HG03135 (cell line): ENCODE measurements at regions not wholly inside any gene's neighbourhood (a gene's known extent, or its start where the extent isn't known, plus 50 kb on each side); places are given as distances from the start of the nearest gene placed in this dataset.
"Not testable (repeated sequence)": the region's sequence is repeated elsewhere in the genome, so short reads cannot be mapped to it uniquely, and the experiment has no call there.

Experiments used
- ATAC-seq: cut with Tn5 transposase; IDR thresholded peaks from one replicate; pipeline ENCODE4 v1.9.1; 2021; ENCODE audit warnings: mild to moderate bottlenecking, moderate library complexity; ENCODE audit not compliant: unreplicated experiment

DNA sequence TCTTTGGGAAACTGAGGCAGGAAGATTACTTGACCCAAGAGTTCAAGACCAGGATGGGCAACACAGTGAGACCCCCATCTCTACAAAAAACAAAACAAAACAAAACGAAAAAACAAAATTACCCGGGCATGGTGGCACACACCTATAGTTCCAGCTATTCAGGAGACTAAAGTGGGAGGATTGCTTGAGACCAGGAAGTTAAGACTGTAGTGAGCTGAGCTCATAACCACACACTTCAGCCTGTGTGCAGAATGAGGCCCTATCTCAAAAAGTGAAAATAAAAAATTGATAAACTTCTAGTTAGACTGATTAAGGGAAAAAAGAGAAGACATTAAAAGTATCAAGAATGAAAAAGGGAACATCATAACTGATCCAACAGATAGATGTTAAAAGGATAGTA is 154.0 kb downstream of the RHOU start:
- ATAC-seq, result no peak

DNA sequence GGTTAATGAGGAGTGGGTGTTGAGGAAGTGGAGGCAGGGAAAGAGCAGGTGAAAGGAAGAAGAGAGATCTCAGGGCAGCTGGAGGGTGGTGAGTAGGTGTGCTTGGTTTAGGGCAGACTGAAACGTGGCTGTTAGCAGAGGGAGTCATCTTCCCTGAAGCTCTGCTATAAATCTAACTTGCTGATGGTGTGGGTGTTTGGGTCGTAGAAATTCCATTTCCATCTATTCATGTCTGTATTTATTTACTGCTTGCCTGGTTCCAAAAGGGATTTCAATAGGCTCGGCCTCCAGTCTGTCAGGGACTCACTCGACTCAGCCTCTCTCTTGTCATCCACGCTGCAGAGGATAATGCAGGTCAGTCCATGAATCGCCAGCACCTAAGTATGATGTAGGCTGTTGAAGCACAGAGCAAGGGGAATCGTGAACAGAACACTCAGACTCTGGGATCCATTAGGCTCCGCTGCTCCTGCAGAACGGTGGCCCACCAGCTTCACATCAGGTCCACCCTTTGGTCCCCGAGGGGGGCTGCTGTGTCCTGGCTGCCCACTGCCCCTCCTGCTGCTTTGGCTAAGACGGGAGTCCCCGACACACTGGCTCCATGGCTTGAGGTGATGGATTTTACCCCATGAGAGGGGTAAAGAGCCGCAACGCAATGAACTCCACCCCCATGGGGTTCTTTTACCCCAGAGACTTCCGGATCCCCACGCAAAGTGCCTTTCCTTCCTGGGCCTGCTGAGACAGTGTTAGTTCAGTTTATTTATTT is 156.2 kb downstream of the RHOU start:
- ATAC-seq, result no peak

- not testable (repeated sequence) for ATAC-seq
Measured at GRCh38 chr1:228892200-228892599, 156.9 kb downstream of the RHOU start.

GRCh38 chr1:228894442-228894989 is 159.2 kb downstream of the RHOU start:
- no peak for ATAC-seq

- no peak for ATAC-seq
Measured at GRCh38 chr1:228897901-228898300, 162.6 kb downstream of the RHOU start.

DNA sequence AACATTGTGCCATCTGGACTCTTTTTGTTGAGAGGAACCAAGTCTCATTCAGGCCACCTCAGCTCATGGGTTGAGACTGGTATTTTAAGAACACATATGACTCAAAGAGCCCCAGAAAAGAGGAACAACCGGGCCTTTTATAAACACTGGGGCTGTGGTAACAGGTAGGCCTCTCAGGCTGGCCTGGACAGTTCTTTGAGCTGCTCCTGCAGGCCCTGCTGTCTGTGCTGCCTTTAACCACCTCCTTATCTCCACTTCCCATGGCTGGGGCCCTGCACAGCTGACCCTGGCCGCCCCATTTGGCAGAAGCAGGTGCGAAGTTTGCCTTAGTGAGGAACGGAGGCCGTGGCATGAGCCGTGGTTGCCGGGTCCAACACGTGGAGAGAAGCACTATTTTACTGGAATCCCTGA is 163.3 kb downstream of the RHOU start:
- peak; percentile 77 for ATAC-seq

DNA sequence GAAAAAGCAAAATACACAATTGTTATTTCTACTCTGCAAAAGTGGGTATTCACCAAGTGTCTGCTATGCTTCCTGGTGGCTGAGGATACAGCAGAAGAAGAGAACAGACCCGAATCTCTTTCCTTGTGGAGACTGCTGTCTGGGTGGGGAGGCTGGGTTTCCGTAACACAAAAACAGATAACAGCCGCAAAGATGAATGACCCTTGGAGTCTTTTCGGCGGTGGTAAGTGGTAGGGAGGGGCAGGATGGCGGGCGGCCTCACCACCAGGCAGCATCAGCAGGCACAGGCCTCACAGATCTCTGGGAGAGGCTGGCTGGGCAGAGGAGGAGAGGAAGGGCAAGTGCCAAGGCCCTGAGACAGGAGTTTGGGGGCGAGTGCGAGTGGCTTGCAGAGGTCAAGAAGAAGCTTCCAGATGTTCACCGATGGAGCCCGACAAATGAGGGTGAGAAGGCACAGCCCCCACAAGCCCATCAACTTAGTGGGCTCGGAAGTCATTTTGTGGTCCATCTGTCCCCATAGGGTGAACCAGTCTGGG is 164.2 kb downstream of the RHOU start:
- no peak for ATAC-seq

DNA sequence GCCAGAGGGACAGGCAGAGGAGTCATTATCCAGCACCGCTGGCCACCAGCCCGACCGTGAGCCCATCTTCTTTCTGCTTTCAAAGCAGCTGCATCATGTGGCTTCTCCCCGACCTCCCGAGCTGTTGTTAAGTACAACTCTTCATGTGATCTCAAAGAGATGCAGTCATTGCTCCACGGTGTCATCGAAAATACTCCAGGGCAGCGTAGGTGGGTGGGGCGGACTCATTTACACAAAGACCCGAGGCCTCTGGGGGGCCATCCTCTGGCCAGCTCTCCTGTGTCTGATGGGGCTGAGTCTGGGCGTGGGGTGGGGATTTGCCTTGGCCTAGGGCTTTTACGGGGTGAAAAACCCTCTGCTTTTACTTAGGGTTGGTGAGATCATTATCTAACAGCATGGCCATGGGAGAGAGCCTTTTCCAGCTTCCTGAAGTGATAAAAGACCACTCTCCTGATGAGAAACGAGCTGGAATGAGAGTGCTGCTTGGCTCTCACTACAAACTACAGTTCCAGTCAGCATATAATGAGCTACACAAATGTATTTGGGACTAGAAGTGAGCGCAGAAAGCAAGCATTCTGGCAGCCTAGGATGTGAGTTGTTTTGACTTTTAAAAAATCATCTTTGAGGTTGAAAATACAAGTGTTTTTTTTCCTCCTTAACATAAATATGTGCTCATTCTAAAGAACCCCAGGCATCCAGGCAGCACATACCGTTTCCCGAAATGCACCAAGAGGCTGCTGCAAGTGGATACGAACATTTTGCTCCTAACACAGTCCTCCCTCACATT is 165.0 kb downstream of the RHOU start:
- ATAC-seq, result no peak

DNA sequence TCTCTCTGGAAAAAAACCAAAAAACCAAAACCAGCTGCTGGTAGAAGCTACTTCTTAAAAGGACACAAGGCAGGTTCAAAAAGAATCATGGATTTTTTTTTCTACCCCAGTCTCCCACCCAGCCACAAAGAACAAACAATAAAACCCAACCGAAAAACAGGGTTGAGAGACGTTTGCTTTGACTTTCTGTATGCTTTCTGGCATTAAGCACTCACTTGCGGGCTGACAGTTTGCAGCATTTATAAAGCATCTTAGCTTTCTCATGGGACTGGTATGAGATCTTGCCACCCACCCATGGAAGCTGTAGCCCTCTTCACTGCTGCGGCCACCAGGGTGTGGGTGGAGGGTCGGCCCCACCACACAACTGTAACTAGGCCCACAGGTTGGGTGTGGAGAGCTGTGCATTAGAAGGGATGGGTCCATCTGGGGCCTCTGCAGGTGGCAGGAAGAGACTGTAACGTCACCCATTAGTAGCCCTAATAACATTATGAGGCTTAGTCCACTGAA is 165.7 kb downstream of the RHOU start:
- no peak for ATAC-seq

DNA sequence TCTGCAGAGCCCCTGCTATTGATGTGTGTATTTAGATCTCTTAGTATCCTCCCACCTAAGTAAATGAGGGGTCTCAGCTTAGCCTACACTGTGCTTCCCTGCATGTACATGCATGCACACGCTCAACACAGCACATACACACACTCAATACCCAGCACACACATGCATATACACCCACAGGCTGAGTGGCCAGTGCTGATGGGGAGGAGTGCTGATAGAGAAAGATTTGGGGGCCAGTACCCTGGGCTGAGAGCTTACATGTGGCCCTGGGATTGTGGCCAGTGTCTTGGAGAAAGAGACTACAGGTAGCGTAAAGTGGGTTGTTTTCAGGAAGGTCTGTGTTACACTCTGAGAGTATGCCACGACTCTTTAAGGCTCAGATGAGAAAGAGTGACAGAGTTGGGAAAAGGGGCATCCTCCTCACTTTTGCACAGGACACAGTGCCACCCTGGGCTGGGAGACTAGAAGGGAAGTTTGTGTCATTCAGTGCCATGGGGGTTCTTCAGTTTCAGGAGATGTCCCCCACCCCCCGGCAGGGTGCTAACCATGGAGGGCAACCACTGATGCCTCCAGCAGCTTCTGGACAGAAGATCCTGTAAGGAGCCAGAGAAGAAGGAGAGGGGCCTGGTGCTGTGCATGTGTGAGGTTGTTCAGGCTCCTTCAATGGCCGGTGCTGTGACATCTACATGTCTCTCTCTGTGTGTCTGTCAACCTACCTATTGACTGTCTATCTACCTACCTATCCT is 166.8 kb downstream of the RHOU start:
- no peak for ATAC-seq

GRCh38 chr1:228902781-228903433 is 167.6 kb downstream of the RHOU start:
- no peak for ATAC-seq

- ATAC-seq, result no peak
Measured at GRCh38 chr1:228903434-228904071, 168.3 kb downstream of the RHOU start.

- no peak for ATAC-seq
Measured at GRCh38 chr1:228904222-228904621, 168.9 kb downstream of the RHOU start.

- no peak for ATAC-seq
Measured at GRCh38 chr1:228905701-228906101, 170.4 kb downstream of the RHOU start.

GRCh38 chr1:228906223-228906860 is 171.1 kb downstream of the RHOU start:
- no peak for ATAC-seq

DNA sequence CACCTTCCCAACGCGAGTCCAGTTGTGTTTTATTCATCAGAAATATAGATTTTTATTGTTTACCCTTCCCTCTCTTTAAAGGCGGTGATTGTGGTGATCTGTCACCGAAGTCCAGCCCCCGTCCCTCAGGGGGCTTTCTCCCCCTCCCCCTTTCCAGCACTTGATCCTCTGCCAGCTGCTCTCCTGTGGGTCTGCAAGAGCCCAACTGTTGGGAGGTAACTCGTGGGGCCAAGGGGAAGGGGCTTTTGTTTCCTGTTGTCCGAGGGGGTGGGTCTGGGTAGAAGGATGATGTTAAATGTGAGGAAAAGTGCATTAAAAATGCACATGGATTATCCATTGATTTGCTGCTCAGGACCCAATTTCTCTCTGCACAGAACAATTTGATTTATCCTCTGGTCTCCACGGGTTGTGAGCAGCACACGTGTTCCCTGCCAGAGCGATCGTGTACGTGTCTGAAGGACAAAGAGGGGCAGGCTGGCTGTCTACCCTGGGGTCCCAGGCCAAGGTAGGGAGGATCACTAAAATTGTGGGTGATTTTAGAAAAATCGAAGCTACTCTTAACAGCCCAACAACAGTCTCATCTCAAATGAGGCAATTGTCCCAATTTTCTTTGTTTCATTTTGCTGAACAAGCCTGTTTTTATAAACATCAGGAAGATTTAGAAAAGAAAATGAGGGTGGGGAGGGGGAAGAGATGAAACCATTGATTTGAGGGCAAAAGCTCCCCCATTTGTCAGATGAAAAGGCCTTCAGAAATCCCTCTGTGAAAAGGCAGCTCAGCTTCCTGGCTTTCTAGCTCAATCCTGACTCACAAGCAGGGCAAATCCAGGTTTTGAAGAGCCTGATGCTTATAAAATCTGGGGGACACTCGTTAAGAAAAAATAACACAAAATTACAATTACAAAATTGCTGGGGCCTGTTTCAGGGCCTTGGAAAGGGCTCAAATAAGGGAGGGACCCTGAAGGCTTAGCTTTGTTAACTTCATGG is 176.2 kb downstream of the RHOU start:
- no peak for ATAC-seq

DNA sequence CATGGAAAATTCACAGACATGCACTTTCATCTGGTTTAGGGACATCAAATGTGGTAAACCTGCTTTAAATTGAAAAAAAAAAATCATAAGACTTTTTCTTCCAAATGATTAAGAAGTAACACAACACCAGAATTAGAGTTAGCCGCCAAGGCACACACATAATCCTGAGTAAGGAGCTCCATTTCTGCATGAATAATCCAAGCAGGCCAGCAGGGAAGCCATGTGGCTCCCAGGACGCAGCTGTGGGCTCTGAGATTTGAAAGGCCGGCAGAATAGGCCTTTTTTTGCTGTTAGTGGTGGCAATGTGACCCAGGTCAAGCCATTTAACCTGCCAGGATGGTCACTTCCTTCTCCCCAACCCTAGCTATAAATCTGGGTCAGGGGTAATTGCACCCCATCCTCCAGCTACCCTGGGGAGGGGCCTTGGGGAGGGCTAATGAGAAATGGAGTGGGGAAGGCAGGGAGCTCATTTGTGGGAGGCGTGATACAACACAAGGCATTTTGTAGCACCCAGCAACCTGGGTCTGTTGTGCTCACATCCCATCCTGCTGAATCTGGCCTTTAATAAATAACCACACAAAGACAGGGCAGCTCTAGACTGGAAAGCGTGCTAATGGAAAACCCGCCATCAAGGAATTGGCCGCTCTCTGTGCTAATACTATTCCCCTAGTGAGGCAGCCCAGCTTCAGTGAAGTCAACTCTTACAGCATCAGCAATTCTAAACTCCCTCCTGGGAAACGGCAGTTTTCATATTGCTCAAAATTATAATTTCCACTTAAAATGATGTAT is 178.5 kb downstream of the RHOU start:
- ATAC-seq, result no peak
